Inflammatory macrophage treated with lipopolysaccharide for 4 hours (primary cell): ENCODE measurements at regions not wholly inside any gene's neighbourhood (a gene's known extent, or its start where the extent isn't known, plus 50 kb on each side); places are given as distances from the start of the nearest gene placed in this dataset.
"Not testable (repeated sequence)": the region's sequence is repeated elsewhere in the genome, so short reads cannot be mapped to it uniquely, and the experiment has no call there.

Experiments used
- DNase-seq: peaks from one replicate; pipeline ENCODE4 v3.0.0-alpha.2; 2020

DNA sequence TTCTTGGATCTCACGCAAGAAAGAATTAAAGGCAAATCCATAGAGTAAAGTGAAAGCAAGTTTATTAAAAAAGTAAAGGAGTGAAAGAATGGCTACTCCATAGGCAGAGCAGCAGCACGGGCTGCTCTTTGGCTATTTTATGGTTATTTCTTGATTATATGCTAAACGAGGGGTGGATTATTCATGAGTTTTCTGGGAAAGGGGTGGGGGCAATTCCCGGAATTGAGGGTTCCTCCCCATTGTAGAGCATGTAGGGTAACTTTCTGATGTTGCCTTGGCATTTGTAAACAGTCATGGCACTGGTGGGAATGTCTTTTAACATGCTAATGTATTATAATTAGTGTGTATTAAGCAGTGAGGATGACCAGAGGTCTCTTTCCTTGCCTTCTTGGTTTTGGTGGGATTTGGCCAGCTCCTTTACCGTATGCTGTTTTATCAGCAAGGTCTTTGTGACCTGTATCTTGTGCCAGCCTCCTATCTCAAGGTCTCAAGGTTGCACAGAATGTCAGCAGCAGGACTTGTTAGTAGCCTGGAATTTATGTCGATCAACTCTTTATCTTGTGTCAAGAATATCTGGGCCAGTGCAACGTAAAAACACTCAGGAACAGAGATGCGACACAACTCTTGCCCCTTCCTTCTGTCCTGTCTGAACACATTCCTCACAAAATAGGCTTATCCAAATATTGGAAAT lies 931.4 kb downstream of the QKI start:
- DNase-seq, result no peak

DNA sequence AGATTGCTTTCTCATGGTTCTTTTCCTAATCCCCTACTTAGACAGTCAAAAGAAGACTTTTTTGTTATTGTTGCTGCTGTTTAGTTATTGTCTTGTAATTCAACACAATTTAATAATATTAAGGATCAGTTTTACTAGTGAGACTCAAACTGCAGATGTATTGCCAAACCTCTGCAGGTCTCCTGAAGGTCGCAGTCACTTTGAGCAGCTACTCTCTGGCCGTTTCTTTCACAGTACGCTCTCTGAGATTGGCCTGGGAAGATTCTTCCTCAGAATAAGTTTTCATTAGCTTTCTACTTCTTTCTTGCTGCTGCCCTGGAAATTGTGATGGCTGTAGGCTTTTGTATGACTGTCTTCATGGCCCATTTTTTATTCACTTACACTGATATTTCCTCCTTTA lies 930.8 kb downstream of the QKI start:
- DNase-seq, result no peak

DNA sequence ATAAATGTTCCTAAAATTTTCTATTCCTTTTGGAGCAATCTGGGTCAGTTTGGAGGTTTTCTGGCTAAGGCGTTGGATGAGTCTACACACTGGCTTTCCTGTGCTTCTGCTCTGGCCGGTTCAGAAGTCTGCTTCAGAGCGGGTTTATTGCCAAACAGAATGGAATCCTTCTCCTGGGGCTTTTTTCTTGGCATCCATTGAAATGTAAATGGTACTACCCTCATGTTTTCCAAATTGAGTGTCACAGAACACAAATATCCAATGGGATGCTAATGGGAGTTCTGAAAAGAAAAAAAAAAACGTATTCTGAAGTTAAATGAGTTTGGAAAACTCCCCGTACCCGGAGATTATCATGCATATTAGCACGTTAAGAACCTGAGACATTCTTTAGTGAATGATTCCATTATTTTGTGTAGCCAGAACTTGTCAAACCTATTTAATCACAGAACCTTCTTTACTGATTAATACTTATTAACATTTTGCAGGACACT lies 930.3 kb downstream of the QKI start:
- DNase-seq, result no peak

DNA sequence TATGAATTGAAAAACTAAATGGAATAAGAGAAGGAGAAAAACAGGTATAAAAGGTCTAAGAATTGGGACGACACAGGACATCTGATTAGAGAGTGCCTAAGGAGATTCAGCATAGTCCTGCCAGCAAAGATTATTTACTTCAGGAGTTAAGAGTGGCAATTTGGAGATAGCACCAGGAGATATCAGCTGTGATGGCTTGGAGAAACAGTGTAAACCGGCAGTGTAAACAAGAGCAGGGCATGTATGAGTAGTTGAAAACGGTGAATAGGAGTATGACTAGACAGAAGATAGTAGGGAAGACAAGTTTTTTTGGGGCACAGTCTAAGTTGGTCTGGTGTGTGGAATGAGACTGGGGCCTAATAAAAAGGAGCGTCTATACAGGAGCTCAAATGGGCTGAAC lies 924.9 kb downstream of the QKI start:
- not testable (repeated sequence) for DNase-seq

DNA sequence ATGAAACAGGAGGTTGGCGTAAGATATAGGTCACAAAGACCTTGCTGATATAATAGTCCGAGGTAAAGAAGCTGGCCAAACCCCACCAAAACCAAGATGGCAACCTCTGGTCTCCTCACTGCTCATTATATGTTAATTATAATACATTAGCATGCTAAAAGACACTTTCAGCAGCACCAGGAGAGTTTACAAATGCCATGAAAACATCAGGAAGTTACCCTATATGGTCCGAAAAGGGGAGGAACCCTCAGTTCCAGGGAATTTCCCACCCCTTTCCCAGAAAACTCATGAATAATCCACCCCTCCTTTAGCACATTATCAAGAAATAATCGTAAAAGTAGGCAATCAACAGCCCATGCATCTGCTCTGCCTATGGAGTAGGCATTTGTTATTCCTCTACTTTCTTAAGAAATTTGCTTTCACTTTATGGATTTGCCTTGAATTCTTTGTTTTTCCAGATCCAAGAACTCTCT lies 923.4 kb downstream of the QKI start:
- DNase-seq, result no peak

DNA sequence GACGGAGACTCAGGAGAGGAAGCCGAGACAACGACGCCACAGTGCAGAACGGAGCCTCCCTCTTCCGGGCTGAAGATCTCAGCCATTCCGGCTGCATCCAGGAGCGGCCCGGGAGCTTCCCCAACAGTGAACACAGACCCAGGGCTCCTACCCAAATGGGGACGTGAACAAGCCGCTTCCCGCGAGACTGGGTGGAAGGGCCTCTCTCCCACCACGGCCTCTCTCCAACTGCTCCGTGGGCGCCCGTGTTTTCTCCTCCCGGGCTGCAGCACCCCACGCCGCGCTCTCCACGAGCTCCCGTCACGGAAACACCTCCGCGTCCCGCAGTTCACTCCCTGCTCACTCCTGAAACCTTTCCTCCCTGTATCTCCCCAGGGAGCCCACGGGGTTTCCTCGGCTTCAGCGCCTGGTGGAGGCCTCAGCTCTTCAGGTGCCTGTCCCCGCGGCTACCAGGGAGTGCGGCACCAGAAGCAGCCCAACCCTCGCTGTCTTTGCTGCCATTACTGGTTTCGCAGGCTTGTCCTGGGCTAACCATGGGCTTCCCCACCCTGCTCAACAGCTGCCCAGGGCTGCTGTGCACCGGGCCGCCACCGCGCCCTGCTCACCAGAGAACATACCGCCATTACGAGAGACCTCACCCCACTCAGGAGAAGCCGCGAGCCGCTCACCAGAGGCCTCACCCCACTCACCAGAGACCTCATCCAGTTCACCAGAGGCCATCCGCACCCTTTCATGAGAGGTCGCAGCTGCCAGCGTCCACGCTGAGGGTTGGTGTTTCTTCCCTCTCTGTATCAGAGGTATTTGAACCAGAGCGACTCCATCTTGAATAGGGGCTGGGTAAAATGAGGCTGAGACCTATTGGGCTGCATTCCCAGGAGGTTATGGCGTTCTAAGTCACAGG lies 922.8 kb downstream of the QKI start:
- no peak for DNase-seq

DNA sequence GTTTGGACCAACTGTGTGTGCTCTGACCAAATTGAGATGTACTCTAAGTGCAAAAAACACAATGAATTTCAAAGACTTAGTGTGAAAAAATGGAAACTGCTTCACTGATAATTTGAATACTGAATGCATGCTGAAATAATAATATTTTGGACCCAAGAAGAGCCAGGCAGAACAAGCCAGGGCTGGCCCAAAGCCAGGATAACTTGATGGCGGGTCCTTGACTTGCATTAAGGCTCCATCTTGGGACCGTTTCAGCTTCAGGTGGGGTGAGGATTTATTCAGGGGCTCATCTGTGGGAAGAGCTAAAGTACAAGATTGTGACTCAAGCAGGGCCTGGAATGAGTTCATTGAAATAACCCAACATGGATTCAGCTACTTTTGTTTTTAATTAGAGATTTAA lies 921.9 kb downstream of the QKI start:
- DNase-seq, result no peak

DNA sequence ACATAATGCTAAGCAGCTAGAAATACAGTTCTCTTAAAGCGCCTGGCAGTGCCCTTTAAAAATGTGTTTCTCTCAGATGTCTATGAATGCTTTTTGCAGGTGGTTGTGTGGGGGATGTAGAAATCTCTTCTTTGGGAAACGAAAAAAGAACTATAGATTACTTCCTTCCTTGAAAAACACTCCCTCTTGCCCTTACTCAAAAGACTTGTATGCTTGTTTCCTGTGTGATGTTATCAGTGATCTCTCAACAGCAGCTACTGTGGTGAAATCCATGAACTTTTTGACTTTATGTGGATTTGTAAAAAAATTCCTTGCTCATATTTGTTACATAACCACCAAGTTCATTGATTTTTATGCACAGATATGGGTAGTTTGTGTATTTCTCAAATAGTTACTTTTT lies 916.5 kb downstream of the QKI start:
- no peak for DNase-seq

DNA sequence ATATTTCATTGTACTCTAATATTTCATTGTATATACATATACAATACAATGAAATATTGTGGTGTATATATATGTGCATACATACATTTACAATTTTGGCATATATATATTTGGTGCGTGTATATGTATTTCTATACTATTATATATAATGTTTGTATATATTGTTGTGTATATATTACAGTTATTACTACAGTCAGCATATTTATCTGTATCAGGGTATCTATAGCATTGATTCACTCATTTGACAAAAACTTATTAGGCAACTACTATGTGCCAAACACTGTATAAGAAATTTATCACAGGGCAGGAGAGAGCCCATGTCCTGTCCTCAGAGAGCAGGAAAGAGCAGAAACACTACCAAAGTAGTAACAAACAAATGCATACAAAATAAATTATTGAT lies 910.6 kb downstream of the QKI start:
- DNase-seq, result no peak

DNA sequence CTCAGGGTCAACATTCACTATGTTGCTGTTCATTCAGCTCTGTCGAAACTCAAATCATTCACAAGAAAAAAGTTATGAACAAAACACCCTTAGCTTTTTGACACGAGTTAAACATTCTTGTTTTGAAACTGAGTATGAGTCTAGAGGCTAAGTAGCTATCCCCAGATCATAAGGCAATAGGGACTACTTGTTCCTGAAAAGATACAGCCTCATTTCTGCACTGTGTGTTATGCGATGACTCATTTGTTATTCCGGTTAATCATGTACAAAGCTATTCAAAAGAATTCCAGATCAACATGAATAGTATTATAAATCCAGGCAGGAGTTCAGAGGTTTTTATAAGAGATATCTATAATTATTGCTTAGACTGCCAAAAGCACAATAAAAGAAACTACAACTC lies 908.0 kb downstream of the QKI start:
- DNase-seq, result no peak

DNA sequence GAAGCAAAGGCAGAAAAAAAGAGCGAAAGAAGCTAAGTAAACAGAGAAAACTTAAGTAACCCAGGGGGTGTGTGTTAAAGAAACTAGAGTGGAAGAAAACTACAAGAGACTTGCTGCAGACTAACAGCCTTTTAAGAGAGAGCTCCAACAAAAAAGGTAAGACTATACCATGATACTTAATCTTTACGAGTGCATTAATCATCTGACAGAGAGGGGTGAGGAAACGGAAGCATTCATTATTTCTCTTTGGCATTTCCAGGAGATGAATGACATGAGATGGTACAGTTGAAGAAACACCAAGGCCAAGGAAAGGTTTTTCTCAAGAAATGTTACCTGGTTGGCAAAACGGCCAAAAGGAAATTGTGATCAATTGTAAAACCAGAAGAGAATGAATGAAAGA lies 906.8 kb downstream of the QKI start:
- DNase-seq, result no peak

DNA sequence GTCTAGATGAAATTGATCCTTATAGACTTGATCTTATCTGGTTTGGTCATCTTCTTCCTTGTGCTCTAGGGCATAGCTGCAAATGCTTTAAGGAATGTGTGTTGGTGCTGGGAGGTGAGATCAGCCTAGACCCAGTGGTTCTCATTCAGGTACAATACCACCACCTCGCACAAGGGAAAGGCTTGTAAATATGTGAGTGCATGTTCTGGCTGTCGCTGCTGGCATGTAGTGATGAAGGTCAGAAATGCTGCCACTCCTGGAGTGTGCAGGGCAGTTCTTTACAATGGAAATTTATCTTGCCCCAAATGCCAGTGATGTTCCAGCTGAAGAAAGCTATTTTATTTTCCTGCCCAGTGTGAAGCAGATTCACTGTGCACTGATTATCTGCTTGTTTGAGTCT lies 900.9 kb downstream of the QKI start:
- no peak for DNase-seq

DNA sequence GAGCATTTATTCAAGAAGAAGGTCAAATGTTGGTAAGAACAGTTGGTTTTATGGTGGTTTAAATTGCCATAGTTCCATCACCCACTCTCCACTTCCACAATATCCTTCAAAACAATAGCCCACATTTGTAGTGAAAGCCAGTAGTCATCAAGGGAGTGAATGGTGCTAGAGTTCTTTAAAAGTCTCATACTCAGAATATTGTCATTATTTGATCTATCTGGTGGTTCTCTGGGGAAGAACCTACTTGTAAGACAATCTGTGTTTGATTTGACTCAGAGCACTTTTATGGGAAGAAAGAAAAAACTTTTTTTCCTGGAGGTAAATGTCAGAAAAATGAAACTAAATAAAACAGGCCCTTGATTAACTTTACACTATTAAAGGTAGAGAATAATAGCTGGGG lies 893.8 kb downstream of the QKI start:
- DNase-seq, result no peak

DNA sequence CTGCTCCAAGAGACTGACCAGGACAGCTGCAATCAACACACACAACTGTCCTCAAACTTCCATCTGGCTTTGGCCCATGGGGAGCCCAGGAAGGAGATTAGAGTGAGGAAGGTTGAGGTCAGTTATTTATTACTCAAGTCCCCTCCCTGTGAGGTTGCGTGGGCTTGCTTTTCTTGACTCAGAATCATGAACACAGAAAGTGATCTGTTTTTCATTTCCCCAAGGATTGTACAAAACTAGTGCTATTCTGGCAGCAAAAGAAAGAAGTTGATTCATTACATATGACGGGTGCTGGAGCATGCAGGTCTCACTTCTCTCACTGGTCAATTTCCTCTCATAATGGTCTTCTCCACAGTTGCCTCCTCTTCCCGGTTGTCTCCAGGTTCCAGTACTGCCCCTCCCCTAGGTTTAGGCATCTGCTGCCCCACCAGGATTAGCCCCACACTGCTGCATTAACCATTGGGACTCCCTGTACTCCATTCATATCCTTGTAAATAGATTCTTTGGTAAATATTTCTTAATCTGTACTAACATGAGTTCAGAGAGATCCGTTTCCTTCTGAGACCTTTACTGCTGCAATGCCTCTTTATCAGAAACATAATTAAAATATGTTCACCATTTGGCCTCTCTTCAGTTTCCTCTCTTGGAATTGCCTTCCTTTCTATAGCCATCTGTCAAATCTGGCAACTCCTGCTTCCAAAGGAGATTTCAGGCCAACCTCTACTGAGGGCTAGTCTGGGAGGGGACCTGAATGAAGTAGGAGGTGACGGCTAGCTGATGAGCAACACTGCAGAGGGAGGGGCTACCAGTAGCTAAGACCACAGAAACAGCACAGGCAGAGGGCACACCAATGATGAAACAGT lies 888.8 kb downstream of the QKI start:
- no peak for DNase-seq

DNA sequence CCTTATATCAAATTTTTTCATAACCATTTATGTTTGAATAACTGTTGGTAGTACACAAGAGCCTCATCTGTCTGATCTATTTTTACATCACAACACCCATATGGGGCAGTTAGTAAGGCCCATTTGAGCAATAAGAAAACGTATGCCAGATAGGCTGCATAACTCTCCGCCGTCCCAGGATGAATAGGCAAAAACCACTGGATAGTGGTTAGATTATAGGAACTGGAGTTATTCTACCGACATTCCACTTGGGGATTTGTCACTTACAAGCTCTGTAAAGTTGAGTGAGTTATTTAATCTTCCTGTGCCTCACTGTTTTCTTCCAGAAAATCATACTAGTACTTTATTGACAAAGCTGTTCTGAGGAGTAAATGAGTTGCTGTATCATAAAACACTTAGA lies 881.9 kb downstream of the QKI start:
- DNase-seq, result no peak

DNA sequence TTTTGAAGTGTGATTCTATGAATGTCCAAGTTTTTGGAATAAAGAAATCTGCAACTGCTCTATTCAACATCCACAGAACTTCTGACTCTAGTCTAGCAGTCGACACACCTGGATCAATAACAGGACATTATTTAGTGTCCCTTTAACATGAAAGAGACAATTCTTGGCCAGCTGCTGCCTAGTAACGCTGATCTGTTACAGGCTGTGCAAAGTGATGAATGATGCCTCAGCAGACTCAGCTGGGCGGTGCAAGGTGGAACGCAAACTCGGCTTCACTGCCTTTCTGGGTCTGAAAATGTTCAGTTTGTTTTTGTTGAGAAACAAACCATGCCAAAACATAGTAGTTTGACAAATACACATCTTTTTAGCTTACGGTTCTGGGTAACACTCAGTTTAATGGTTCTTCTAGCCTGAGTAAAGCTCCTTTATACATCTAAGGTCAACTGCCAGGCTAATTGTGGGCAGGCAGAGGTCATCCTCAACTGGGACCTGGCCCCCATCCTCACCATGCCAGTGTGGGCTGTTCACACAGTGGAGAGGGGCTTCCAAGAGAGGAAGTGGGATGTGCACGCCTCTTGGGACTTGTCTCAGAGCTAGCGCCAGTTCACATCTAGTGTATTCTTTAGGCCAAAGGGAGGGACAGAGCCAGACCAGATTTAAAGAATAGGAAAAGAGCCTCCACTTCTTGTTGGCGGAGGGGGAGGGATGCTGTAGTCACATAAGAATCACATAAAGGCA lies 879.7 kb downstream of the QKI start:
- no peak for DNase-seq

DNA sequence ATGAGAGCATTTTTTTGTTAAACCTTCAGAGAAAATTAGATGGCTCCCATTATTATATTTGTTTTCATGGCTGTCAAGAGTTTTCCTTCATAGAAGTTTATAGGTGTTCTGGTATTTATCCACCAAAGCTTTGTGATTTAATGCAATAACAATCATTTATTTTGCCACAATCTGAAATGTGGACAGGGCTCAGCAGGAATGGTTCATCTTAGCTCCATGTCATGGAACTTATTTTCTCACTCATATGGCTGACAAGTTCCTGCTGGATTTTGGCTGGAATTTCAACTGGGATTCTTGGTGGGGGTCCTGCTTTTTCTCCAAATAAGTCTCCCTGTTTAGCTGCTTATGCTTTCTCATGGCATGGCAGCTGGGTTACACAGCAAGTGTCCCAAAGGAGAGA lies 876.7 kb downstream of the QKI start:
- DNase-seq, result no peak

DNA sequence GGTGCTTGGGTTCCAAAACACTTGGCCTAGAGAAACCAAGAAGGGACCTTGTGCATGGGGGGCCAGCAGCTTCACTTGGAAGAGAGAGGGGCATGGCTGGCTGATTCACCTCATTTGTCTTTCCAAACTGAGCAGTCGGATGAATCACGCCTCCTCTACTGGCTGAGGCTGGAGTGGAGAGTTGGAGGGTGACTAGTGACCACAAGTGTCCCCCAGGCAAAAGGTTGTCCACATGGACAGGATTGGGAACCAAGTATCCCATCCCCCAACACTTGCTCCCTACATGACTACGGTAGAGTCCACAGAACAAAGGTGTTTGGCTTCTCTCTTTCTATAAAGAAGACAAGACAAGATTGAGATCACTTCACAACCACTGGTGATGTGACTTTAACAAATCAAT lies 875.6 kb downstream of the QKI start:
- DNase-seq, result no peak

DNA sequence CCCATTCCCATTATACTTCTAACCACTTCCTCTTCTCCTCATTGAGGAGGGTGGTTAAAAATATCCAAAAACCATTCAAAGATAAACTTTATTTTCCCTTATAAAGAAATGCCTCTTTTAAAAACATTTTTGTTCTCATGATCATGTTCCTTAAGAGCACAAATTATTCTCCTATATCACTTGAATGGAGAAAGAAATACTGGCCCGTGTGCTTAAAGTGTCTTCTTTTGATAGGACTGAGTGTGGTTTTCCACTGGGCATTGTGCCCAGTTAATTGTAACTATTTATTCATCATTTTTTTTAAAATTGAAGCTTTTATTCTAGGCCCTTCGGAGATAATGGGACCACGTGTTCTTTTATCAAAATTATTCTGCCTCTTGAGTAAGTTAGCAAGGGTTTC lies 871.5 kb downstream of the QKI start:
- DNase-seq, result no peak

DNA sequence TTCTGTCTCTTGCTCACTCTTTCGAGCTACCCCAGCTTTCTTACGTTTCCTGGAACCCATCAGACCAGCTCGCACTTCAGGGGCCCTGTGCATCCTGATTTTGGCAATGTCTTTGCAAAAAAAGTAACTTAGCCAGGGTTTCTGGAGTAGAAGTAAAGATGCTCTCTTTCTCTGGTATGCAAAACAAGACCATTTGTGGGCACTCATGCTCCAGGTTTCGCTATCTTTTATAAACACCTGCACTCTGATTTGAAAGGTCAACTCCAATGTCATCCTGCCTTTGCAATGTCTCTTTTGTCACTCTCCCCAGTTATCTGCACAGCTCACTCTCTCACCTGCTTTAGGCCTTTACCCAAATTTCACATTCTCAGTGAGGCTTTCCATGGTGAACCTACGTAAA lies 869.1 kb downstream of the QKI start:
- DNase-seq, result no peak

DNA sequence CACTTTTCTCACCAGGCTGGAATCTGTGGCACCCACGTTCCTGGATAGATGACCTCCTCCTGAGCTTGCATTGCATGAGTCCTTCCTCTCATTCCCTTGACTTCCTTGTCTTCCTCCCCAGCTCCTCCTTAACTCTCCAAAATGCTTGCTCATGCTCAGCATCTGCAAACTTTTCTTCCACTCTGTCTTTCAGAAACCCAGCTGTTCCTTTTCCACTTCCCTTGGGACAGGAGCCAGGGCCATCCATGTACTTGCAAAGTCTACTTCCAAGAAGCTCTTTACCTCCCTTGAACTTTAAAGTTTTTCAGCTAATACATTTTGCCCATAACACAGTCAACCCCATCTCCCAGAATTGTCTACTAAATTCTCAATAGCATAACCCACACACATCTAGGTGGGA lies 861.7 kb downstream of the QKI start:
- no peak for DNase-seq

DNA sequence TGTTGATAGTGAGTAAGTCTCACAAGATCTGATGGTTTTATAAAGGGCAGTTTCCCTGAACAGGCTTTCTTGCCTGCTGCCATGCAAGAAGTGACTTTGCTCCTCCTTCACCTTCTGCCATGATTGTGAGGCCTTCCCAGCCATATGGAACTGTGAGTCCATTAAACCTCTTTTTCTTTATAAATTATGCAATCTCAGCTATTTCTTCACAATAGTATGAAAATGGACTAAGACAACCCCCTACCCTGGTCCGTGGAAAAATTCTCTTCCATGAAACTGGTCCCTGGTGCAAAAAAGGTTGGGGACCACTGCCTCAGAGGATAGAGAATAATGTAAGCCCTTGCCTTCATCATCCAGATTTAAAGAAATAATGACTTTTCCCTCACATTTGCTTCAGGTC lies 861.3 kb downstream of the QKI start:
- no peak for DNase-seq

DNA sequence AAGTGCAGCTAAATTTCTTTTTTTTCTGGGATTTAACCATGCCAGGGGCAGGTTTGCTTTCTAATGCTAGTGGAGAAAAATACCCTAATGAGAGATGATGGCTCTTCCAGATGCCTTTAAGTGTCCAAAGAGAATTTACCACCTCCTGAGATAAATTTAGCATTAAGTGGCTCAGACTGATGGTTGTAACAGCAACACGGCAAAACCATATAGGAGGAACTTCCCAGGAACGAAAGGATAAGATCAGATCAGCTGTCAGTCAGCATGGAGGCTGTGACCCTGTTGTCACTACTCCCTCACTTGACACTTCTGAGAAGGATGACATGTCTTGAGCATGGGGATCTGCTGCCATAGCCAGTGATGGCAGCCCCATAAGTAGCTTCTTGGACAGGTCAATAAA lies 860.0 kb downstream of the QKI start:
- no peak for DNase-seq
